HCT116 (cell line): ENCODE measurements at regions not wholly inside any gene's neighbourhood (a gene's known extent, or its start where the extent isn't known, plus 50 kb on each side); places are given as distances from the start of the nearest gene placed in this dataset.
A peak's percentile ranks its signal among the peaks of the same experiment; 100 is the strongest.

Source experiments
- ATAC-seq: fragments of 200-7000 bp; cut with Tn5 transposase; 2 replicates; pipeline ENCODE4 v1.9.1; 2020; ENCODE audit warnings: mild to moderate bottlenecking, moderate library complexity
- BruUV-seq: library from RNA; stranded (reverse); fragments of 400-500 nt; replicated peaks from 2 replicates; lab custom pipeline; 2021; lab: Mats Ljungman, UMichigan
- CTCF ChIA-PET: fragments of 300-600 bp; sonication (Branson Sonifier 250); formaldehyde crosslinking; loops from one replicate; lab custom pipeline; 2021; ENCODE audit warnings: antibody characterized with exemption; lab: Charles Lee
- POLR2A ChIA-PET: fragments of 300-600, 350-600 bp; sonication (Branson Sonifier 250); formaldehyde crosslinking; loops from one replicate; lab custom pipeline; 2021; ENCODE audit warnings: antibody characterized with exemption; lab: Charles Lee
- RAD21 ChIA-PET, 2 experiments: fragments of 300-600 bp; sonication (Branson Sonifier 250); formaldehyde crosslinking; loops; one replicate each; lab custom pipeline; 2023; ENCODE audit warnings: low total read pairs in 2 of 2; ENCODE audit not compliant: uncharacterized antibody in 2 of 2, unreplicated experiment in 2 of 2, low non-redundant PET in 1 of 2; lab: Charles Lee
- DNase-seq: peaks from one replicate; pipeline ENCODE4 v3.0.0-alpha.2; 2010; ENCODE audit warnings: low read depth, low spot score
- H2AFZ ChIP-seq: fragments of 200-600 bp; shearing (Covaris generic), sonication (generic); 2 replicates; pipeline ENCODE4 v1.6.1; 2017; ENCODE audit warnings: low read depth, mixed run types, mixed read lengths, antibody characterized with exemption, low read length; ENCODE audit not compliant: poor library complexity, severe bottlenecking
- H3K27ac ChIP-seq: 2 replicates; pipeline ENCODE4 v1.5.1; 2012; ENCODE audit warnings: low read depth, low read length
- H3K27me3 ChIP-seq: fragments of 200-600 bp; sonication (generic); 2 replicates; pipeline ENCODE4 v1.6.1; 2016; ENCODE audit warnings: mixed run types, low read length, mixed read lengths; ENCODE audit not compliant: insufficient read depth
- H3K36me3 ChIP-seq, 2 experiments: fragments of 200-500 bp in 1 of 2; fragments of 200-600 bp in 1 of 2; sonication (Bioruptor generic) in 1 of 2; sonication (generic) in 1 of 2; 2 replicates each; pipeline versions ENCODE4 v1.5.1 to v1.6.1; 2014 to 2016; ENCODE audit warnings: low read length in 2 of 2, inconsistent platforms in 1 of 2, mixed read lengths in 1 of 2, mixed run types in 1 of 2; ENCODE audit not compliant: insufficient read depth in 2 of 2, control insufficient read depth in 1 of 2
- H3K4me1 ChIP-seq, 2 experiments: fragments of 200-600 bp in 1 of 2; sonication (generic) in 1 of 2; 2 replicates each; pipeline versions ENCODE4 v1.5.1 to v1.6.1; 2012 to 2017; ENCODE audit warnings: low read length in 2 of 2, inconsistent platforms in 1 of 2, mild to moderate bottlenecking in 1 of 2, mixed read lengths in 1 of 2, mixed run types in 1 of 2, moderate library complexity in 1 of 2; ENCODE audit not compliant: insufficient read depth in 2 of 2, control insufficient read depth in 1 of 2
- H3K4me2 ChIP-seq: fragments of 200-600 bp; sonication (generic); 2 replicates; pipeline ENCODE4 v1.6.1; 2017; ENCODE audit warnings: mixed run types, low read length, mixed read lengths
- H3K4me3 ChIP-seq, 2 experiments: fragments of 200-600 bp in 1 of 2; sonication (generic) in 1 of 2; replicated peaks in 1 of 2; 2 replicates each; pipeline ENCODE4 v1.5.1; 2011 to 2016; ENCODE audit warnings: low read length in 2 of 2, control low read depth in 1 of 2, low read depth in 1 of 2, mild to moderate bottlenecking in 1 of 2, mixed read lengths in 1 of 2, mixed run types in 1 of 2
- H3K79me2 ChIP-seq: fragments of 200-600 bp; sonication (generic); 2 replicates; pipeline ENCODE4 v1.6.1; 2017; ENCODE audit warnings: mild to moderate bottlenecking, mixed run types, low read length, moderate library complexity, mixed read lengths; ENCODE audit not compliant: insufficient read depth
- H3K9ac ChIP-seq: fragments of 200-600 bp; sonication (generic); 2 replicates; pipeline ENCODE4 v1.6.1; 2016; ENCODE audit warnings: low read length, mixed read lengths
- H3K9me2 ChIP-seq: fragments of 200-600 bp; sonication (generic), shearing (Covaris generic); 2 replicates; pipeline ENCODE4 v1.6.1; 2017; ENCODE audit warnings: mixed run types, mild to moderate bottlenecking, moderate library complexity; ENCODE audit not compliant: insufficient read depth
- H3K9me3 ChIP-seq, 2 experiments: fragments of 200-500 bp in 1 of 2; fragments of 200-600 bp in 1 of 2; sonication (Bioruptor generic) in 1 of 2; sonication (generic) in 1 of 2; 2 replicates each; pipeline ENCODE4 v1.6.1; 2014 to 2017; ENCODE audit warnings: low read length in 2 of 2, mixed read lengths in 2 of 2, inconsistent platforms in 1 of 2, low read depth in 1 of 2, mild to moderate bottlenecking in 1 of 2, mixed run types in 1 of 2, moderate library complexity in 1 of 2; ENCODE audit not compliant: control insufficient read depth in 1 of 2, insufficient read depth in 1 of 2
- H4K20me1 ChIP-seq: fragments of 200-600 bp; sonication (generic), shearing (Covaris generic); 2 replicates; pipeline ENCODE4 v1.6.1; 2017; ENCODE audit warnings: mixed run types, mild to moderate bottlenecking, moderate library complexity; ENCODE audit not compliant: insufficient read depth
- CTCF ChIP-seq, 3 experiments: fragments of 200-600 bp in 1 of 3; sonication (generic) in 1 of 3; IDR thresholded peaks in 2 of 3; conservative IDR thresholded peaks in 1 of 3; 2 replicates each; pipeline ENCODE4 v1.5.1; 2012 to 2017; ENCODE audit warnings: low read depth in 2 of 3, low read length in 2 of 3, antibody characterized with exemption in 1 of 3, borderline replicate concordance in 1 of 3, control low read depth in 1 of 3, mild to moderate bottlenecking in 1 of 3, mixed read lengths in 1 of 3, mixed run types in 1 of 3, moderate library complexity in 1 of 3; ENCODE audit not compliant: insufficient read depth in 1 of 3
- ELF1 ChIP-seq: IDR thresholded peaks from 2 replicates; pipeline ENCODE4 v1.6.1; 2012; ENCODE audit warnings: low read depth, borderline replicate concordance
- EZH2 ChIP-seq: fragments of 200-600 bp; sonication (generic); IDR thresholded peaks from 2 replicates; pipeline ENCODE4 v1.6.1; 2017; ENCODE audit warnings: antibody characterized with exemption, mixed run types
- EZH2phosphoT487 ChIP-seq: fragments of 200-600 bp; IDR thresholded peaks from 2 replicates; pipeline ENCODE4 v1.6.1; 2018; ENCODE audit warnings: antibody characterized with exemption, borderline replicate concordance
- FOSL1 ChIP-seq: IDR thresholded peaks from 2 replicates; pipeline ENCODE4 v1.6.1; 2012; ENCODE audit warnings: low read depth
- JUND ChIP-seq: IDR thresholded peaks from 2 replicates; pipeline ENCODE4 v1.6.1; 2012
- TCF7L2 ChIP-seq: IDR thresholded peaks from 2 replicates; pipeline ENCODE4 v1.7.0; 2011; ENCODE audit warnings: borderline replicate concordance, inconsistent platforms; ENCODE audit not compliant: insufficient read depth, insufficient read length; ENCODE audit errors: extremely low read depth
- ZNF274 ChIP-seq: fragments of 200-500 bp; sonication (Bioruptor generic); IDR thresholded peaks from 2 replicates; pipeline ENCODE4 v1.6.1; 2014; ENCODE audit warnings: mild to moderate bottlenecking, low read depth, low read length, inconsistent platforms
- intact Hi-C: fragments of 100-400 bp; cut with micrococcal nuclease; formaldehyde crosslinking; loops from 2 replicates; pipeline ENCODE4 v1.10.0; 2022

- peak in 2 of 3 experiments; percentile 34 to 49; a peak in 4 of 6 replicates for TF ChIP-seq CTCF (IDR thresholded peaks at IDR 0.05 in 2 of 3, conservative IDR thresholded peaks at IDR 0.05 in 1 of 3; ENCODE audit: borderline replicate concordance in 1 of 3, insufficient read depth in 1 of 3, low read depth in 2 of 3, low read length in 2 of 3)
- TF ChIP-seq EZH2, result no peak
- no peak for TF ChIP-seq EZH2phosphoT487
Observed at GRCh38 chr6:140671926-140672325, 1297.5 kb upstream of the CITED2 start (continued).

GRCh38 chr6:140670021-140670420 lies 1295.6 kb upstream of the CITED2 start:
- no peaks in the 10 kb centered on the region for H3K4me1 ChIP-seq
- DNase-seq (no peak), ATAC-seq (no peak)
- no peaks in the 10 kb centered on the region for H3K9me2 ChIP-seq
- no peaks in the 10 kb centered on the region for H3K9me3 ChIP-seq
- no peak for TF ChIP-seq JUND
- TF ChIP-seq ZNF274, result no peak
- no peak for TF ChIP-seq FOSL1
- TF ChIP-seq TCF7L2, result no peak
- no peak for TF ChIP-seq ELF1
- no peak overlapping the region for H2AFZ ChIP-seq
- no peaks in the 10 kb centered on the region for H3K27me3 ChIP-seq
- no peak overlapping the region for H3K4me2 ChIP-seq
- no peak overlapping the region for H3K4me3 ChIP-seq
- H4K20me1 ChIP-seq, result no peaks in the 10 kb centered on the region
- ChIA-PET POLR2A (no interaction called here), RAD21 (no interaction called here), CTCF (no interaction called here)
- H3K27ac ChIP-seq, result no peak overlapping the region
- H3K79me2 ChIP-seq, result no peaks in the 10 kb centered on the region
- H3K36me3 ChIP-seq, result no peaks in the 10 kb centered on the region
- intact Hi-C loops, result no loop called here
- BruUV-seq, result no TSS peak
- H3K9ac ChIP-seq, result no peak overlapping the region
